Ovary (tissue), 3 donors: ENCODE measurements at regions not wholly inside any gene's neighbourhood (a gene's known extent, or its start where the extent isn't known, plus 50 kb on each side); places are given as distances from the start of the nearest gene placed in this dataset.

Experiments
- EP300 ChIP-seq: sonication (generic); formaldehyde crosslinking; IDR thresholded peaks from one replicate; pipeline ENCODE4 v1.6.1; 2017; ENCODE audit warnings: antibody characterized with exemption
- POLR2A ChIP-seq: fragments of 450-650 bp; IDR thresholded peaks from one replicate; pipeline ENCODE4 v1.6.1; 2017; ENCODE audit warnings: antibody characterized with exemption, mild to moderate bottlenecking, moderate library complexity
- TF ChIP-seq, protein P1 (sequence below), 3 donors: fragments of 450-650 bp in 2 of 3; fragments of 200-600 bp in 1 of 3; IDR thresholded peaks; one replicate each; pipeline versions ENCODE4 v1.5.1 to v1.8.0; 2016 to 2022; ENCODE audit warnings: antibody characterized with exemption in 3 of 3, mild to moderate bottlenecking in 1 of 3
- donor health status: DM: no; HTN: no; CAD: no.

DNA sequence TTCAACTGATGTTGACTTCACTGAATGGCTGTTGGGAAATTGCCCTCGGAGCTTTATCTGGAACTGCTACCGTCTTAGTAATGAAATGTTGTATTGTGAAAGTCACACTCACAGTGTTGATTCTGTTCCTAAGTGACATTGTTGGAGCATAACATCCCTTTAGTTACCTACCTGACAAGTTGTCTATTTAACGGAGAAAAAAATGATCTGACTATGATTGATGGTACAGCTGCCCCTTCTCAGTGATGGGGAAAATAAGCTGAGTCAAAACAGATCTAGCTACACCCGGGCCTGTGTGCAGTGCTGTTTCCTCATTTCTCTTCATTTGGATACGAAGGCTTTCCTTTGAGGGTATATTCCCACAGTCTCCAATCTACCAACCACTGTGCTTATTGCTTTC, 472.3 kb upstream of the BRINP3 start:
- TF ChIP-seq POLR2A (no peak), EP300 (no peak)
- TF ChIP-seq, protein P1, sequence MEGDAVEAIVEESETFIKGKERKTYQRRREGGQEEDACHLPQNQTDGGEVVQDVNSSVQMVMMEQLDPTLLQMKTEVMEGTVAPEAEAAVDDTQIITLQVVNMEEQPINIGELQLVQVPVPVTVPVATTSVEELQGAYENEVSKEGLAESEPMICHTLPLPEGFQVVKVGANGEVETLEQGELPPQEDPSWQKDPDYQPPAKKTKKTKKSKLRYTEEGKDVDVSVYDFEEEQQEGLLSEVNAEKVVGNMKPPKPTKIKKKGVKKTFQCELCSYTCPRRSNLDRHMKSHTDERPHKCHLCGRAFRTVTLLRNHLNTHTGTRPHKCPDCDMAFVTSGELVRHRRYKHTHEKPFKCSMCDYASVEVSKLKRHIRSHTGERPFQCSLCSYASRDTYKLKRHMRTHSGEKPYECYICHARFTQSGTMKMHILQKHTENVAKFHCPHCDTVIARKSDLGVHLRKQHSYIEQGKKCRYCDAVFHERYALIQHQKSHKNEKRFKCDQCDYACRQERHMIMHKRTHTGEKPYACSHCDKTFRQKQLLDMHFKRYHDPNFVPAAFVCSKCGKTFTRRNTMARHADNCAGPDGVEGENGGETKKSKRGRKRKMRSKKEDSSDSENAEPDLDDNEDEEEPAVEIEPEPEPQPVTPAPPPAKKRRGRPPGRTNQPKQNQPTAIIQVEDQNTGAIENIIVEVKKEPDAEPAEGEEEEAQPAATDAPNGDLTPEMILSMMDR (IDR thresholded peaks at IDR 0.05) = no peak
